Esophagus mucosa (tissue), 1 donor: ENCODE measurements at regions not wholly inside any gene's neighbourhood (a gene's known extent, or its start where the extent isn't known, plus 50 kb on each side); places are given as distances from the start of the nearest gene placed in this dataset.

Source experiments
- ATAC-seq: fragments of 200-7000 bp; cut with Tn5 transposase; one replicate; pipeline ENCODE4 v1.9.1; 2020
- donor health status: DM: yes; HTN: yes; CAD: no.

- ATAC-seq: no peak
Measured at GRCh38 chr2:9105601-9106337, 100.8 kb upstream of the ASAP2 start.

- peak; percentile 88 for ATAC-seq
Measured at GRCh38 chr2:9103663-9104277, 100.3 kb upstream of the MBOAT2 start.

- ATAC-seq: peak; percentile 86
Measured at GRCh38 chr2:9102861-9103662, 99.6 kb upstream of the MBOAT2 start.

DNA sequence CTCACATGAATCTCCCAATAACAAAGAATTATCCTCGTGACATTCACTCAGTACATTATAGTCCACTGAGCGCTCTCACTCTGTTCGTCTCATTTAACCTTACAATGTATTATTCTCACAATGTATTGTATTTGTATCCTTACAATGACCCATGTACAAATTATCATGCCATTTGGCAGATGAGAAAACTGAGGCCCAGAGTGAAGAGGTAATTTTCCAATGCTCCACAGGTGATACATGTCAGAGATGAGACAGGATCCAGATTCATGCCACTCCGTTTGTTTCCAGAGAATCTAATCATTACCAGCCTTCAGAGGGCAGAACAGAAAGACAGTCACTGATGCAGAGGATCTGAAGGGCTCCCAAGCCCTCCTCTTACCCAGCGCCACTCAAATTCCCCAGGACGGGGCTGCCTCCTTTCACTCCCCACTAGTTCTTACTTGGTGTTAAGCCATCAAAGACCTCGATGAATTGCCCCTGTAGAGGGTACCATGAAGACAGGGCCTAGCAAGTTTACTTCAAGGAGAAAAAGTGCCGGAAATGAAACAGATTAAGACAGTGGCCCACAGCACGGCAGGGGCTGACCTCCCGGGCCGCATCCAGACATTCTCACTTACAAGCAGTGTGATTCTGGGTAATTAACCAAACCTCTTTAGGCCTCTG, 98.4 kb upstream of the MBOAT2 start:
- no peak for ATAC-seq

- no peak for ATAC-seq
Measured at GRCh38 chr2:9100080-9100876, 96.8 kb upstream of the MBOAT2 start.

DNA sequence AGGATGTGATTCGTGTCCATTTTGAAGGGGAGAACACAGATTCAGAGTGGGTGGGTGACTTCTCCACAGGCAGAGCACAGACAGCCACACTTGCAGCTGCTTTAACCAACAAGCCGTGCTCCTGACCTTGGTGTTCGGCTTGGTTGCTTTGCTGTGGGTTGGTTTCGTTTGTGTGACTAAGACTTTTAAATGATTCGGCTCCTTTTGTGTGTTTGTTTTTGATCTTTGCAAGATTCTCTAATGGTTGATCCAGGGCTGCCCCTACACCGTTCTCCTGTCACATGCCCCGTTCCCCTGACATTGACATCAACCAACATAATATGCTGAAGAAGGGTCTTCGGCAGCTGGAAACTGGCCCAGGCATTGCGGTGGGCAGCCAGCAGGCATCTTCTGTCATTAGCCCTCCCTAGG, 95.9 kb upstream of the MBOAT2 start:
- ATAC-seq: no peak

GRCh38 chr2:9097892-9098291, 94.4 kb upstream of the MBOAT2 start:
- ATAC-seq: no peak

GRCh38 chr2:9097239-9097638, 93.8 kb upstream of the MBOAT2 start:
- ATAC-seq: no peak

- no peak for ATAC-seq
Measured at GRCh38 chr2:9096761-9097160, 93.3 kb upstream of the MBOAT2 start.

DNA sequence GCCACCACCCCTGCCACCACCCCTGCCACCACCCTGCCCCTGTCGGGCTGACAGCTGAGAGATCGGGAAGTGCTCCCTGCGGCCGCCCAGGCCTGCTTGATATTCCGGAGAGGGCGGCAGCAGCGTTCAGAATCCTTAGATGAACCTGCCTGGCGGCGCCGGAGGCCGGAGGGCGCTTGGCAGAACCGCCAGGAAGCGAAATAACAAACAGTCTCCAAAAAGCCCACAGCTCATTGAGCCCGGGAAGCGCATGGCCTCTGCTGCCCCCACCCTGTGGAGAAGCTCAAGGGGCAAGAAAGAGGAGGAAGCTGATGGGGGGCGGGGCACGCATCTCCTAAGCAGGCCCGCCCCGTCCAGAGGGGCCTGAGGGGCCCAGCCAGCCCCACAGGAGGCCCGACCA, 92.2 kb upstream of the MBOAT2 start:
- peak; percentile 42 for ATAC-seq

GRCh38 chr2:9095226-9095625, 91.7 kb upstream of the MBOAT2 start:
- ATAC-seq: no peak

- ATAC-seq: no peak
Measured at GRCh38 chr2:9094117-9094516, 90.6 kb upstream of the MBOAT2 start.

DNA sequence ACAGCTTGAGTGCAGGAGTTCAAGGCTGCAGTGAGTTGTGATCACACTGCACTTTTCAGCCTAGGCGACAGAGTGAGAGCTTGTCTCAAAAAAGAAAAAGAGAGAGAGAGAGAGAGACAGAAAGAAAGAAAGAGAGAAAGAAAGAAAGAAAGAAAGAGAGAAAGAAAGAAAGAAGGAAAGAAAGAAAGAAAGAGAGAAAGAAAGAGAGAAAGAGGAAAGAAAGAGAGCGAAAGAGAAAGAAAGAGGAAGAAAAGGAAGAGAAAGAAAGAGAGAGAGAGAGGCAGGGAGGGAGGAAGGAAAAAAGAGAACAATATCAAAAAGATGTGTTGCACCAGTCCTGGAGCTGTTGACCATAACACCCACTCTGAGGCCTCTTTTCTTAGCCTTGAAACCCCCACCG, 89.8 kb upstream of the MBOAT2 start:
- ATAC-seq: no peak

DNA sequence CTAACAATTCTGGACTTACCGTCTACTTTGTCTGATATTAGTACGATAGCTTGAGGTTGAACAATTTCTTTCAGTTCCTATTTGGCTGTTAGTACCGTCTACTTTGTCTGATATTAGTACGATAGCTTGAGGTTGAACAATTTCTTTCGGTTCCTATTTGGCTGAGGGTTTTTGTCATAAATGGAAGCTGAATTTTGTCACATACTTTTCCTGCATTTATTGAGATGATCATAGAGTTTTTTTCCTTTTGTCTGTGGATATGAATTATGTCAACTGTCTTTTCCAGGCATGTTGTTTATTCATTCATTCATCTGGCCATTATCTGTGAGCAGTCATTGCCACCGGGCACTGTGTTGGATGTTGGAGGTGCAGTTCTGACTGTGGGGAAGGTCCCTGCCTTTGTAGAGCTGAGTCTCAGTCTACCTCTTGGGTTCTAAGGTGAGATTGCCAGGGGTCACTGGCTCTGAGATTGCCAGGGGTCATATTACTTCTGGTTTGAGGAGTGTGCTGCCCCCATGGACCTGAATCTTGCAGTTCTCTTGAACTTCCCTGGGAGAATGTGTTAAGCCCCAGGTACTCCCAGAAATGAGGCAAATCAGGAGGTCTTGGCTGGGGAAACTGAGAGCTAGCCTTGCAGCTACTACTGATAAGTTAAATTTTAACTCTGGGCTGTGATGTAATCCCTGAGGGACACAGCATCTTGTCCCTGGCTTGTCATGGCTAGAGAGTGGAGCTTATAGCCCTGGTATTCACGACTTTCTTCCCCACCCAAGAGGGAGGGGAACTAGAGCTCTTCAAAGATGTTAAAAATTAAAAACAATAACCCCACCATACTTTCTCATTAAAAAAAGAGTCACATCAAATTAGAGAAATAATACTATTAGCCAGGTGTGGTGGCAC, 89.1 kb upstream of the MBOAT2 start:
- ATAC-seq: no peak

- no peak for ATAC-seq
Measured at GRCh38 chr2:9091811-9092210, 88.3 kb upstream of the MBOAT2 start.

DNA sequence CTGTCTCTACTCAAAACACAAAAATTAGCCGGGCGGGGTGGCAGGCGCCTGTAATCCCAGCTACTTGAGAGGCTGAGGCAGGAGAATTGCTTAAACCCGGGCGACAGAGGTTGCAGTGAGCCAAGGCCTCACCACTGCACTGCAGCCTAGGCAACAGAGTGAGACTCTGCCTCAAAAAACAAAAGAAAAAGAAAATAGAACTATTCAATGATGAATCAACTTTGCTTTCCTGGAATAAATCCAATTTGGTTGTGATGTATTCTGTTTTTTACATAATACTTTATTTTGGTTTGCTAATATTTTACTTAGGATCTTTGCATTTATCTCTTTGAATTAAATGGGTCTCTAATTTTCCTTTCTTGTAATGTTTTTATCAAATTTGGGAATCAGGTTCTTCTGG, 86.3 kb upstream of the MBOAT2 start:
- ATAC-seq: no peak

- no peak for ATAC-seq
Measured at GRCh38 chr2:9087121-9087681, 83.7 kb upstream of the MBOAT2 start.

- ATAC-seq: no peak
Measured at GRCh38 chr2:9086465-9086864, 83.0 kb upstream of the MBOAT2 start.

GRCh38 chr2:9085353-9085752, 81.9 kb upstream of the MBOAT2 start:
- no peak for ATAC-seq

DNA sequence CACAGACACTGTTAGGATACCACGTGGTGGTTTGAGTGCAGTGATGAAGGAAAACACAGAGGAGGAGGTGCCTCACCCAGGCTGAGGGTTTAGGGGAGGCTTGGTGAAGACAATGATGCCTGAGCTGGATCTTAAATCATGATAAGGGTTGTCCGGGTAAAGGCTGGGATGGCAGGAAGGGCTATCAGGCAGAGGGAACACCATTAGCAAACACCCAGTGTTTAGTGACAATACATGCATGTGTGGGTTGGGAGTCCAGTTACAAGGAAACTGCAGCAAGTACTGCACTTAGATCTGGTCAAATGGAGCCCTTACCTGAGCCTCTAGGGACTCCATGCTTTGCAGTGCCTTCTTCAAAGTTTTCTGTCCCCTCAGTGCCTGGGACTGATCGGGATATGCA, 79.8 kb upstream of the MBOAT2 start:
- ATAC-seq: no peak

DNA sequence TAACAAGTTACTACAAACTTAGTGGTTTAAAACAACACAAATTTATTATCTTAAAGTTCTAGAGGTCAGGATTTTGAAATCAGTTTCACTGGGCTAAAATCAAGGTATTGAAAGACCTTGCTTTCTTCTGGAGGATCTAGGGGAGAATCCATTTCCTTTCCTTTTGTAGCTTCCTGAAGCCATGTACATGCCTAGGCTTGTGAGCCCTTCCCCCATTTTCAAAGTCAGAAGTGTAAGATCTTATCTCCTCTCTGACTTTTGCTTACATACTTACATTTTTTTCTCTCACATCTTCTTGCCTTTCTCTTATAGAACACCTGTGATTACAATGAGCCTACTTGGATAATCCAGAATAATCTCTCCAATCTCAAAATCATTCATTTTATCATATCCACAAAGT, 78.7 kb upstream of the MBOAT2 start:
- no peak for ATAC-seq
